Endodermal cell (in vitro differentiated cells): ENCODE measurements at regions not wholly inside any gene's neighbourhood (a gene's known extent, or its start where the extent isn't known, plus 50 kb on each side); places are given as distances from the start of the nearest gene placed in this dataset.

ENCODE experiments used
- DNase-seq: peaks from one replicate; pipeline ENCODE4 v3.0.0-alpha.2; 2017
- H3K27ac ChIP-seq: 2 replicates; pipeline ENCODE4 v1.5.1; 2013; ENCODE audit warnings: mild to moderate bottlenecking, low read depth, low read length, moderate library complexity
- H3K27me3 ChIP-seq: 2 replicates; pipeline ENCODE4 v1.6.1; 2013; ENCODE audit warnings: mild to moderate bottlenecking, low read length, moderate library complexity; ENCODE audit not compliant: insufficient read depth, control insufficient read depth, poor library complexity, severe bottlenecking
- H3K36me3 ChIP-seq: 2 replicates; pipeline ENCODE4 v1.7.0; 2013; ENCODE audit warnings: mild to moderate bottlenecking, low read length, moderate library complexity; ENCODE audit not compliant: control insufficient read depth, insufficient read depth
- H3K4me1 ChIP-seq: one replicate; pipeline ENCODE4 v1.7.0; 2013; ENCODE audit warnings: low read length; ENCODE audit not compliant: control insufficient read depth, insufficient read depth
- H3K4me3 ChIP-seq: 2 replicates; pipeline ENCODE4 v1.5.1; 2013; ENCODE audit warnings: mild to moderate bottlenecking, low read length, moderate library complexity
- H3K9ac ChIP-seq: 2 replicates; pipeline ENCODE4 v1.6.1; 2013; ENCODE audit warnings: mild to moderate bottlenecking, low read length, moderate library complexity; ENCODE audit not compliant: poor library complexity, severe bottlenecking; ENCODE audit errors: extremely low read depth
- H3K9me3 ChIP-seq: 2 replicates; pipeline ENCODE4 v1.6.1; 2013; ENCODE audit warnings: mild to moderate bottlenecking, low read length, moderate library complexity; ENCODE audit not compliant: control insufficient read depth
- H3K27ac Mint-ChIP-seq: 2 replicates; pipeline ENCODE4 v1.8.0; 2020; ENCODE audit warnings: mixed read lengths
- H3K27me3 Mint-ChIP-seq: 2 replicates; pipeline ENCODE4 v1.8.0; 2021; ENCODE audit warnings: mild to moderate bottlenecking, mixed read lengths; ENCODE audit not compliant: insufficient read depth
- H3K36me3 Mint-ChIP-seq: 2 replicates; pipeline ENCODE4 v1.8.0; 2020; ENCODE audit warnings: low read depth, mixed read lengths
- H3K4me1 Mint-ChIP-seq: 2 replicates; pipeline ENCODE4 v1.8.0; 2020; ENCODE audit warnings: mixed read lengths
- H3K4me3 Mint-ChIP-seq: 2 replicates; pipeline ENCODE4 v1.8.0; 2020; ENCODE audit warnings: mild to moderate bottlenecking, moderate library complexity, mixed read lengths
- H3K9me3 Mint-ChIP-seq: 2 replicates; pipeline ENCODE4 v1.8.0; 2020; ENCODE audit warnings: mild to moderate bottlenecking, mixed read lengths
- CTCF ChIP-seq: fragments of 200-600 bp; sonication (generic); conservative IDR thresholded peaks from 2 replicates; pipeline ENCODE4 v1.5.0; 2021; ENCODE audit warnings: antibody characterized with exemption, mild to moderate bottlenecking
- WGBS, 2 experiments: methylation state at CpG; one replicate each; pipeline versions ENCODE4 v1.1.5 to v1.1.7; 2013; ENCODE audit warnings: missing lambda C conversion rate in 2 of 2, mixed read lengths in 1 of 2; ENCODE audit not compliant: insufficient coverage in 1 of 2, insufficient read length in 1 of 2; 5-methylcytosine and 5-hydroxymethylcytosine counted together

- Histone ChIP-seq H3K9me3 (peaks cover 16% of the 10 kb centered on the region), H3K4me1 (no peaks in the 10 kb centered on the region), H3K27ac (no peak overlapping the region), H3K36me3 (no peaks in the 10 kb centered on the region), H3K4me3 (no peak overlapping the region), H3K9ac (no peak overlapping the region), H3K27me3 (no peaks in the 10 kb centered on the region)
- 88 to 89% methylated on average over 5 to 6 of the region's 6 CpGs for WGBS, 2 experiments
- no peaks in the 10 kb centered on the region for H3K36me3 Mint-ChIP-seq
- peaks cover 19% of the 10 kb centered on the region for H3K9me3 Mint-ChIP-seq
- peaks cover 9% of the 10 kb centered on the region for H3K4me1 Mint-ChIP-seq
- TF ChIP-seq CTCF, result no peak
- no peaks in the 10 kb centered on the region for H3K27me3 Mint-ChIP-seq
- H3K4me3 Mint-ChIP-seq, result no peak overlapping the region
- peak; percentile 40 for DNase-seq
- no peak overlapping the region for H3K27ac Mint-ChIP-seq
These were observed 195.0 kb downstream of the CYP26B1 start for GRCh38 chr2:71952572-71953188.

GRCh38 chr2:71951718-71952404 is 195.8 kb downstream of the CYP26B1 start:
- peaks cover 11% of the 10 kb centered on the region for H3K9me3 Mint-ChIP-seq

GRCh38 chr2:71951083-71951468 is 196.6 kb downstream of the CYP26B1 start:
- Mint-ChIP-seq H3K9me3 (peaks cover 3% of the 10 kb centered on the region), H3K4me1 (peaks cover 9% of the 10 kb centered on the region), H3K27ac (no peak overlapping the region), H3K36me3 (no peaks in the 10 kb centered on the region), H3K4me3 (no peak overlapping the region), H3K27me3 (no peaks in the 10 kb centered on the region)
- Histone ChIP-seq H3K9me3 (peaks cover 5% of the 10 kb centered on the region), H3K4me3 (no peak overlapping the region), H3K36me3 (no peaks in the 10 kb centered on the region), H3K27me3 (no peaks in the 10 kb centered on the region), H3K27ac (no peak overlapping the region), H3K9ac (no peak overlapping the region), H3K4me1 (no peaks in the 10 kb centered on the region)
- TF ChIP-seq CTCF, result no peak
- WGBS, 2 experiments, result 88 to 90% methylated on average over 1 to 2 of the region's 2 CpGs
- no peak for DNase-seq

More at GRCh38 chr2:71951718-71952404, 195.8 kb downstream of the CYP26B1 start:
- WGBS, 2 experiments, result 94% methylated on average over 2 to 3 of the region's 3 CpGs
- Mint-ChIP-seq H3K27me3 (no peaks in the 10 kb centered on the region), H3K36me3 (no peaks in the 10 kb centered on the region), H3K4me3 (no peak overlapping the region), H3K4me1 (peaks cover 9% of the 10 kb centered on the region), H3K27ac (no peak overlapping the region)
- DNase-seq, result peak; percentile 23
- peaks cover 10% of the 10 kb centered on the region for H3K9me3 ChIP-seq
- H3K27me3 ChIP-seq, result no peaks in the 10 kb centered on the region
- no peaks in the 10 kb centered on the region for H3K4me1 ChIP-seq
- H3K9ac ChIP-seq, result no peak overlapping the region
- H3K36me3 ChIP-seq, result no peaks in the 10 kb centered on the region
- no peak overlapping the region for H3K27ac ChIP-seq
- no peak for TF ChIP-seq CTCF
- H3K4me3 ChIP-seq, result no peak overlapping the region
